K562 (cell line): ENCODE measurements at regions not wholly inside any gene's neighbourhood (a gene's known extent, or its start where the extent isn't known, plus 50 kb on each side); places are given as distances from the start of the nearest gene placed in this dataset.

ENCODE experiments used
- ATAC-seq: fragments of 200-7000 bp; cut with Tn5 transposase; 3 replicates; pipeline ENCODE4 v1.9.1; 2020; ENCODE audit warnings: moderate library complexity
- BruUV-seq: library from RNA; stranded (reverse); fragments of 400-500 nt; replicated peaks from 2 replicates; lab custom pipeline; 2021; lab: Mats Ljungman, UMichigan
- CTCF ChIA-PET: fragments of 300-600 bp; formaldehyde crosslinking; extraction: SDS; loops from one replicate; lab custom pipeline; 2021; ENCODE audit warnings: low intra/inter-chr PET ratio; lab: Yijun Ruan, JAX
- POLR2A ChIA-PET: fragments of 300-600, 350-650 bp; sonication (Branson Sonifier 250); formaldehyde crosslinking; extraction: SDS; loops from one replicate; lab custom pipeline; 2021; ENCODE audit warnings: antibody characterized with exemption, inconsistent platforms; lab: Yijun Ruan, JAX
- DNase-seq, 4 experiments: peaks; one replicate each; pipeline versions ENCODE4 v3.0.0 to v3.0.0-alpha.2; 2011 to 2018; ENCODE audit warnings: low spot score in 3 of 4, mixed read lengths in 3 of 4; ENCODE audit errors: extremely low read depth in 1 of 4
- FAIRE-seq: peaks from 2 replicates; lab custom pipeline; 2011; peaks lifted over from hg19 to GRCh38; lab: Jason Lieb, UNC
- H2AFZ ChIP-seq: 2 replicates; pipeline ENCODE4 v1.6.0; 2011; ENCODE audit warnings: low read depth, low read length, control low read depth, inconsistent platforms
- H3K27ac ChIP-seq: fragments of 200-600 bp; 3 replicates; pipeline ENCODE4 v1.8.0; 2011; ENCODE audit warnings: low read depth, mild to moderate bottlenecking, control low read depth, inconsistent platforms, low read length, moderate library complexity, mixed read lengths; ENCODE audit errors: extremely low read depth
- H3K27me3 ChIP-seq, 2 experiments: fragments of 300-600 bp in 1 of 2; 2 replicates in 1 of 2; 3 replicates in 1 of 2; pipeline versions ENCODE4 v1.6.0 to v1.8.0; 2011; ENCODE audit warnings: inconsistent platforms in 2 of 2, low read length in 2 of 2, mild to moderate bottlenecking in 1 of 2, mixed read lengths in 1 of 2, moderate library complexity in 1 of 2; ENCODE audit not compliant: control insufficient read depth in 2 of 2, insufficient read depth in 2 of 2
- H3K36me3 ChIP-seq: fragments of 300-600 bp; 3 replicates; pipeline ENCODE4 v1.8.0; 2011; ENCODE audit warnings: mild to moderate bottlenecking, low read length, inconsistent platforms; ENCODE audit not compliant: control insufficient read depth, insufficient read depth
- H3K4me1 ChIP-seq, 2 experiments: fragments of 200-600 bp in 1 of 2; replicated peaks in 1 of 2; 2 replicates in 1 of 2; 3 replicates in 1 of 2; pipeline versions ENCODE4 v1.5.1 to v1.8.0; 2011; ENCODE audit warnings: inconsistent platforms in 2 of 2, low read length in 2 of 2, mild to moderate bottlenecking in 1 of 2, mixed read lengths in 1 of 2, moderate library complexity in 1 of 2; ENCODE audit not compliant: control insufficient read depth in 2 of 2, insufficient read depth in 2 of 2
- H3K4me2 ChIP-seq: 2 replicates; pipeline ENCODE4 v1.6.1; 2011; ENCODE audit warnings: low read length, control low read depth, inconsistent platforms, mixed read lengths; ENCODE audit not compliant: insufficient read depth
- H3K4me3 ChIP-seq: fragments of 200-600 bp; sonication (generic), shearing (Covaris generic); 2 replicates; pipeline ENCODE4 v1.5.1; 2016; ENCODE audit warnings: control low read depth, inconsistent platforms
- H3K79me2 ChIP-seq: fragments of 200-600 bp; 3 replicates; pipeline ENCODE4 v1.8.0; 2011; ENCODE audit warnings: low read length, inconsistent platforms; ENCODE audit not compliant: control insufficient read depth, insufficient read depth
- H3K9ac ChIP-seq, 2 experiments: 2 replicates each; pipeline versions ENCODE4 v1.6.0 to v1.6.1; 2011; ENCODE audit warnings: low read depth in 2 of 2, low read length in 2 of 2, control low read depth in 1 of 2, inconsistent platforms in 1 of 2, mild to moderate bottlenecking in 1 of 2, mixed read lengths in 1 of 2; ENCODE audit not compliant: insufficient read depth in 1 of 2
- H3K9me1 ChIP-seq: one replicate; pipeline ENCODE4 v1.6.0; 2011; ENCODE audit warnings: inconsistent platforms, mild to moderate bottlenecking, low read length, moderate library complexity; ENCODE audit not compliant: control insufficient read depth, insufficient read depth
- H3K9me3 ChIP-seq: replicated peaks from 2 replicates; pipeline ENCODE4 v1.5.1; 2011; ENCODE audit warnings: low read depth, low read length, inconsistent platforms; ENCODE audit not compliant: control insufficient read depth, insufficient read depth
- H4K20me1 ChIP-seq: replicated peaks from 2 replicates; pipeline ENCODE4 v1.6.1; 2011; ENCODE audit warnings: low read length, inconsistent platforms, mixed read lengths; ENCODE audit not compliant: control insufficient read depth, insufficient read depth
- ARID1B ChIP-seq: fragments of 450-650 bp; IDR thresholded peaks from 2 replicates; pipeline ENCODE4 v1.6.1; 2016; ENCODE audit warnings: antibody characterized with exemption, mild to moderate bottlenecking, inconsistent platforms
- BACH1 ChIP-seq: fragments of 200-800 bp; sonication (Bioruptor generic); IDR thresholded peaks from 2 replicates; pipeline ENCODE4 v1.6.1; 2016; ENCODE audit warnings: missing genetic modification characterization, missing compliant biosample characterization
- BHLHE40 ChIP-seq: IDR thresholded peaks from 2 replicates; pipeline ENCODE4 v1.6.1; 2011; ENCODE audit warnings: low read length, improper control_type of control experiment
- CGGBP1 ChIP-seq: fragments of 250-450 bp; sonication (Bioruptor Pico); IDR thresholded peaks from 2 replicates; pipeline ENCODE4 v1.9.0; 2021; ENCODE audit warnings: mild to moderate bottlenecking
- DNMT1 ChIP-seq: fragments of 450-650 bp; IDR thresholded peaks from 2 replicates; pipeline ENCODE4 v1.6.1; 2016; ENCODE audit warnings: antibody characterized with exemption, mild to moderate bottlenecking
- E2F1 ChIP-seq: sonication (generic); formaldehyde crosslinking; IDR thresholded peaks from 2 replicates; pipeline ENCODE4 v1.8.1; 2023; ENCODE audit warnings: mild to moderate bottlenecking, missing genetic modification reagents, moderate library complexity
- HOXB6 ChIP-seq: fragments of 250-450 bp; sonication (Bioruptor Pico); IDR thresholded peaks from 2 replicates; pipeline ENCODE4 v1.5.1; 2022; ENCODE audit warnings: mild to moderate bottlenecking, borderline replicate concordance
- HSF4 ChIP-seq: fragments of 250-450 bp; sonication (Bioruptor Pico); IDR thresholded peaks from 2 replicates; pipeline ENCODE4 v2.1.2; 2022; ENCODE audit warnings: mild to moderate bottlenecking, moderate library complexity, borderline replicate concordance
- KAT8 ChIP-seq: fragments of 450-650 bp; IDR thresholded peaks from 2 replicates; pipeline ENCODE4 v1.6.1; 2016; ENCODE audit warnings: low read depth, mild to moderate bottlenecking
- KLF13 ChIP-seq: fragments of 450-650 bp; IDR thresholded peaks from 2 replicates; pipeline ENCODE4 v1.6.1; 2016; ENCODE audit warnings: missing genetic modification characterization, low read depth, mild to moderate bottlenecking, missing compliant biosample characterization, moderate library complexity, borderline replicate concordance
- LARP7 ChIP-seq: fragments of 450-650 bp; IDR thresholded peaks from 2 replicates; pipeline ENCODE4 v1.6.1; 2016
- MNT ChIP-seq, 2 experiments: fragments of 450-650 bp; conservative IDR thresholded peaks; 2 replicates each; pipeline ENCODE4 v1.6.1; 2017; ENCODE audit warnings: mild to moderate bottlenecking in 2 of 2, moderate library complexity in 2 of 2
- NCOA4 ChIP-seq: fragments of 450-650 bp; IDR thresholded peaks from 2 replicates; pipeline ENCODE4 v1.6.1; 2018; ENCODE audit warnings: mild to moderate bottlenecking; ENCODE audit not compliant: partially characterized antibody
- NFXL1 ChIP-seq: fragments of 450-650 bp; formaldehyde crosslinking; IDR thresholded peaks from 2 replicates; pipeline ENCODE4 v1.4.0; 2021; ENCODE audit warnings: mild to moderate bottlenecking
- NR2C1 ChIP-seq, 2 experiments: fragments of 450-650 bp; IDR thresholded peaks; 2 replicates each; pipeline ENCODE4 v1.6.1; 2017; ENCODE audit warnings: mild to moderate bottlenecking in 2 of 2, antibody characterized with exemption in 1 of 2, inconsistent platforms in 1 of 2, missing compliant biosample characterization in 1 of 2, missing genetic modification characterization in 1 of 2
- USF1 ChIP-seq: sonication (generic); formaldehyde crosslinking; IDR thresholded peaks from 2 replicates; pipeline ENCODE4 v1.9.0; 2022; ENCODE audit warnings: mild to moderate bottlenecking, missing genetic modification reagents
- ZBTB2 ChIP-seq: fragments of 450-650 bp; IDR thresholded peaks from 2 replicates; pipeline ENCODE4 v1.6.1; 2016; ENCODE audit warnings: antibody characterized with exemption
- ZNF584 ChIP-seq: fragments of 200-800 bp; sonication (Bioruptor generic); IDR thresholded peaks from 2 replicates; pipeline ENCODE4 v1.6.1; 2016; ENCODE audit warnings: low read depth, mild to moderate bottlenecking, missing genetic modification characterization, missing compliant biosample characterization
- WGBS: fragments of 100-300 bp; shearing (Covaris generic); methylation state at CpG from one replicate; pipeline ENCODE4 v1.1.6; 2016; ENCODE audit warnings: low coverage, mixed read lengths; ENCODE audit not compliant: insufficient coverage; ENCODE audit errors: missing lambda C conversion rate; 5-methylcytosine and 5-hydroxymethylcytosine counted together
- in situ Hi-C: fragments of 300-500 bp; cut with MboI; formaldehyde crosslinking; loops from 4 replicates; pipeline ENCODE4 v1.15.0; 2018; ENCODE audit warnings: inconsistent platforms, mixed read lengths
- intact Hi-C: fragments of 100-400 bp; cut with micrococcal nuclease; formaldehyde crosslinking; loops from 2 replicates; pipeline ENCODE4 v1.14.2; 2022

GRCh38 chr10:53479365-53479764, 706.8 kb upstream of the MBL2 start:
- WGBS, result 3% methylated on average over 2 of the region's 2 CpGs
- Histone ChIP-seq H3K9ac (no peak overlapping the region), H3K79me2 (no peaks in the 10 kb centered on the region), H2AFZ (no peak overlapping the region), H3K4me1 (no peaks in the 10 kb centered on the region), H3K4me3 (no peak overlapping the region), H3K27me3 (no peaks in the 10 kb centered on the region), H4K20me1 (no peaks in the 10 kb centered on the region), H3K9me3 (0 out of 2 replicates have a peak, but pooled peaks cover 2% of the 10 kb centered on the region), H3K9me1 (no peaks in the 10 kb centered on the region), H3K27ac (no peak overlapping the region), H3K4me2 (no peak overlapping the region), H3K36me3 (no peaks in the 10 kb centered on the region)
- ChIA-PET CTCF (no interaction called here), POLR2A (no interaction called here)
- in situ Hi-C loops, result no loop called here
- intact Hi-C loops, result no loop called here
- DNase-seq (no peak), ATAC-seq (no peak), FAIRE-seq (no peak)
- BruUV-seq, result no TSS peak
- TF ChIP-seq ZBTB2 (no peak), DNMT1 (no peak), NR2C1 (IDR thresholded peaks at IDR 0.05) (no peak), NR2C1 (tag; IDR thresholded peaks at IDR 0.05) (no peak), HSF4 (CRISPR knock-in tag) (no peak), ZNF584 (no peak), BHLHE40 (no peak), KAT8 (no peak), E2F1 (no peak), KLF13 (tag) (no peak), USF1 (CRISPR knock-in tag) (no peak), MNT (conservative IDR thresholded peaks at IDR 0.05) (no peak), CGGBP1 (CRISPR knock-in tag) (no peak), NCOA4 (no peak), ARID1B (no peak), LARP7 (no peak), HOXB6 (CRISPR knock-in tag) (no peak), BACH1 (tag) (no peak), NFXL1 (CRISPR knock-in tag) (no peak)
